ENCODE measurements at regions not wholly inside any gene's neighbourhood (a gene's known extent, or its start where the extent isn't known, plus 50 kb on each side); places are given as distances from the start of the nearest gene placed in this dataset.

- Histone ChIP-seq H3K9me3 (no peaks in the 10 kb centered on the region), H3K4me3 (no peak overlapping the region), H3K27ac (no peak overlapping the region), H3K36me3 (no peaks in the 10 kb centered on the region), H3K27me3 (no peaks in the 10 kb centered on the region), H3K4me1 (no peaks in the 10 kb centered on the region)
- 88 to 95% methylated on average over 4 of the region's 4 CpGs for WGBS, 2 donors
- ATAC-seq (ENCODE audit: low FRiP score in 2 of 2) (no peak), DNase-seq (no peak)
- TF ChIP-seq POLR2AphosphoS5 (IDR thresholded peaks at IDR 0.05) (no peak), EP300 (IDR thresholded peaks at IDR 0.05) (no peak), POLR2A (IDR thresholded peaks at IDR 0.05) (no peak)
- TF ChIP-seq, protein P1, sequence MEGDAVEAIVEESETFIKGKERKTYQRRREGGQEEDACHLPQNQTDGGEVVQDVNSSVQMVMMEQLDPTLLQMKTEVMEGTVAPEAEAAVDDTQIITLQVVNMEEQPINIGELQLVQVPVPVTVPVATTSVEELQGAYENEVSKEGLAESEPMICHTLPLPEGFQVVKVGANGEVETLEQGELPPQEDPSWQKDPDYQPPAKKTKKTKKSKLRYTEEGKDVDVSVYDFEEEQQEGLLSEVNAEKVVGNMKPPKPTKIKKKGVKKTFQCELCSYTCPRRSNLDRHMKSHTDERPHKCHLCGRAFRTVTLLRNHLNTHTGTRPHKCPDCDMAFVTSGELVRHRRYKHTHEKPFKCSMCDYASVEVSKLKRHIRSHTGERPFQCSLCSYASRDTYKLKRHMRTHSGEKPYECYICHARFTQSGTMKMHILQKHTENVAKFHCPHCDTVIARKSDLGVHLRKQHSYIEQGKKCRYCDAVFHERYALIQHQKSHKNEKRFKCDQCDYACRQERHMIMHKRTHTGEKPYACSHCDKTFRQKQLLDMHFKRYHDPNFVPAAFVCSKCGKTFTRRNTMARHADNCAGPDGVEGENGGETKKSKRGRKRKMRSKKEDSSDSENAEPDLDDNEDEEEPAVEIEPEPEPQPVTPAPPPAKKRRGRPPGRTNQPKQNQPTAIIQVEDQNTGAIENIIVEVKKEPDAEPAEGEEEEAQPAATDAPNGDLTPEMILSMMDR (IDR thresholded peaks at IDR 0.05) = no peak
Measured at GRCh38 chr4:176568238-176568637, 224.5 kb downstream of the VEGFC start.

- ATAC-seq (ENCODE audit: low FRiP score in 2 of 2) (no peak), DNase-seq (no peak)
- Histone ChIP-seq H3K9me3 (no peaks in the 10 kb centered on the region), H3K4me3 (no peak overlapping the region), H3K27ac (no peak overlapping the region), H3K4me1 (no peaks in the 10 kb centered on the region), H3K36me3 (no peaks in the 10 kb centered on the region), H3K27me3 (no peaks in the 10 kb centered on the region)
- 18 to 23% methylated on average over 2 of the region's 2 CpGs for WGBS, 2 donors
- TF ChIP-seq, protein P1 (IDR thresholded peaks at IDR 0.05) = no peak
Measured at GRCh38 chr4:176569301-176569700, 223.4 kb downstream of the VEGFC start.

GRCh38 chr4:176571206-176571605, 221.5 kb downstream of the VEGFC start:
- Histone ChIP-seq H3K4me1 (no peaks in the 10 kb centered on the region), H3K27ac (no peak overlapping the region), H3K9me3 (no peaks in the 10 kb centered on the region), H3K4me3 (no peak overlapping the region), H3K27me3 (no peaks in the 10 kb centered on the region), H3K36me3 (no peaks in the 10 kb centered on the region)
- WGBS, 2 donors = 83 to 87% methylated on average over 6 of the region's 6 CpGs
- ATAC-seq (ENCODE audit: low FRiP score in 2 of 2) (no peak), DNase-seq (no peak)
- TF ChIP-seq, protein P1 (IDR thresholded peaks at IDR 0.05) = no peak
- TF ChIP-seq EP300 (IDR thresholded peaks at IDR 0.05) (no peak), POLR2A (IDR thresholded peaks at IDR 0.05) (no peak), POLR2AphosphoS5 (IDR thresholded peaks at IDR 0.05) (no peak)

DNA sequence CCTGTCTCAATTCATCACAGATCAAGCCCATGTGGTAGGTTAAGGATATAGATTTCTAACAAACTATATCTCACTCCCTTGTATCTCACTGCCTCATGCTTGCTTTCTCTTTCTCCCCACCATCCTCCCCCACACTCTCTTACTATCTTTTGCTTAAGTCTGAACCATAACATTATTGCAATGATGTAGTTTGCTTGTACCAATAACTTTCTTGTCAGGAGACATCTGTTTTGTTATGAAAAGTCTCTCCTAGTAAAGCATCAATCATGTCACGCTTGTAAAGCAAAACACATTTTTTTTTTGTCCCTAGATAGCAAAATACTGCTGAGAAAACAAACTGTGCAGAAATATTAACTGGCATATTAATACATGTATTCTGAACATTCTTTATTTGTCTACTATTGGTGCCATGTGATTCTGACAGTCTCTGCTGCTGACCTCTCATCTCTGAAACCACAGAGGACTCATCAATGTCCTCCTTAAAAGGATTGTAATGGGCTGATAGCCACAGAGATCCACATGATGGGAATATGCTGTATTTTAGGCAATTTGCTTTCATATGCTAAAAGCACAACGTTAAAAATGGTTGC, 217.5 kb downstream of the VEGFC start:
- no peak for DNase-seq
- no peak overlapping the region for H3K4me3 ChIP-seq
- WGBS, 2 donors = 41 to 53% methylated on average over 2 of the region's 2 CpGs
- H3K27ac ChIP-seq = no peak overlapping the region
- TF ChIP-seq POLR2A (IDR thresholded peaks at IDR 0.05) (no peak), POLR2AphosphoS5 (IDR thresholded peaks at IDR 0.05) (no peak), EP300 (IDR thresholded peaks at IDR 0.05) (no peak)
- TF ChIP-seq, protein P1 (IDR thresholded peaks at IDR 0.05) = no peak
- H3K9me3 ChIP-seq = no peaks in the 10 kb centered on the region
- ATAC-seq (ENCODE audit: low FRiP score in 2 of 2) = peak in 1 of 2 donors; percentile 41
- no peaks in the 10 kb centered on the region for H3K36me3 ChIP-seq
- no peaks in the 10 kb centered on the region for H3K4me1 ChIP-seq
- no peaks in the 10 kb centered on the region for H3K27me3 ChIP-seq

DNA sequence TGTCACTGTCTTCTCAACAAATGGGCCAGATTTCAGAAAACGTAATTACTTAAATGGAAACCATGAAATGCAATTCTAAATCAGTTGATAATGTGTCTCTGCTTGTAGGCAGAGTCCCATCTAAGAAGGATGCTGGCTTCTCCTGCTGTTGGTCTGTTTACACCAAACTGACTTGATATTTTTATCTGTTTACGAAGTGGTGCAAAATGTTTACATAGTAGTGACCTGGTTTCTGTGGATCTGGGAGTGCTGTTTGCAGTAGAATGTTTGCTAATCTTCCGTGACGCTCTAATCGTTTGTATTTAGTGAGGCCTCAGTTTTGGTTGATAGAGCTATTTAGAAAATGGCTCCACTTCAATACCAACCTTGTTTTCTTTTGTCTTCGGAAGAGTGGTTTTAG, 213.5 kb downstream of the VEGFC start:
- H3K4me3 ChIP-seq = no peak overlapping the region
- H3K27me3 ChIP-seq = no peaks in the 10 kb centered on the region
- H3K27ac ChIP-seq = no peak overlapping the region
- 45 to 50% methylated on average over 6 of the region's 6 CpGs for WGBS, 2 donors
- ATAC-seq (ENCODE audit: low FRiP score in 2 of 2) = no peak
- no peaks in the 10 kb centered on the region for H3K4me1 ChIP-seq
- H3K9me3 ChIP-seq = no peaks in the 10 kb centered on the region
- TF ChIP-seq, protein P1 (IDR thresholded peaks at IDR 0.05) = no peak
- no peak for TF ChIP-seq EP300 (IDR thresholded peaks at IDR 0.05)
- no peak for TF ChIP-seq POLR2A (IDR thresholded peaks at IDR 0.05)
- no peak for TF ChIP-seq POLR2AphosphoS5 (IDR thresholded peaks at IDR 0.05)
- no peaks in the 10 kb centered on the region for H3K36me3 ChIP-seq
- no peak for DNase-seq
